Brain microvascular endothelial cell (primary cell): ENCODE measurements at regions not wholly inside any gene's neighbourhood (a gene's known extent, or its start where the extent isn't known, plus 50 kb on each side); places are given as distances from the start of the nearest gene placed in this dataset.

Experiments
- DNase-seq: peaks from one replicate; pipeline ENCODE4 v3.0.0-alpha.2; 2020
- H3K27ac ChIP-seq: fragments of 250-450 bp; sonication (Bioruptor Pico); 2 replicates; pipeline ENCODE4 v1.5.1; 2020; ENCODE audit warnings: mild to moderate bottlenecking, moderate library complexity
- H3K27me3 ChIP-seq: fragments of 250-450 bp; sonication (Bioruptor Pico); replicated peaks from 2 replicates; pipeline ENCODE4 v1.5.1; 2020; ENCODE audit warnings: mild to moderate bottlenecking
- H3K36me3 ChIP-seq: fragments of 250-450 bp; sonication (Bioruptor Pico); replicated peaks from 2 replicates; pipeline ENCODE4 v1.5.1; 2020; ENCODE audit warnings: mild to moderate bottlenecking
- H3K4me3 ChIP-seq: 2 replicates; pipeline ENCODE4 v1.5.1; 2011; ENCODE audit warnings: low read depth, mild to moderate bottlenecking, control low read depth, low read length, moderate library complexity
- in situ Hi-C: cut with HindIII; loops from 2 replicates; pipeline ENCODE4 v1.10.0; 2017; ENCODE audit warnings: low sequenced_read_pairs, low pct_ligation_motif_present
- TF ChIP-seq, protein P1 (sequence below): IDR thresholded peaks from 2 replicates; pipeline ENCODE4 v1.5.1; 2011; ENCODE audit warnings: low read depth, mild to moderate bottlenecking, moderate library complexity, low read length, control low read depth, inconsistent platforms; ENCODE audit errors: missing control alignments

DNA sequence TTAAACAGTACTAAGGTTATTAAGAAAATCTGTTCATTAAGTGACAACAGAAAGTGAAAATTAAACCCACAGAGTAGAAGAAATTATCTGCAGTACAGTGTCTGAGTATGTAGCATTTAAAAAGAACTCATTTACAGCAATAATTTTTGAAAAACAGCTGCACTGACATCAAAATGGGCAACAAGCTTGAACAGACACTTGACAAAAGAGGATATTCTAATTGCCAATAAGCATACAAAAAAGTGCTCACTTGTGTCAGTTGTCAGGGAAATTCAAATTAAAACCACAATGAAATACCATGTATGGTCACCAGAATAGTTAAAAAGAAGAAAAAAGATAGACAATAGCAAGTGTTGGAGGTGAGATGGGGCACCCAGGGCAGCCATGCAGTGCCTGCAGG is 93.3 kb upstream of the LINC01488 start:
- H3K27ac ChIP-seq = no peak overlapping the region
- no peak for DNase-seq
- in situ Hi-C loops = no loop called here
- H3K4me3 ChIP-seq = no peak overlapping the region
- H3K27me3 ChIP-seq = no peaks in the 10 kb centered on the region
- H3K36me3 ChIP-seq = no peaks in the 10 kb centered on the region
- TF ChIP-seq, protein P1, sequence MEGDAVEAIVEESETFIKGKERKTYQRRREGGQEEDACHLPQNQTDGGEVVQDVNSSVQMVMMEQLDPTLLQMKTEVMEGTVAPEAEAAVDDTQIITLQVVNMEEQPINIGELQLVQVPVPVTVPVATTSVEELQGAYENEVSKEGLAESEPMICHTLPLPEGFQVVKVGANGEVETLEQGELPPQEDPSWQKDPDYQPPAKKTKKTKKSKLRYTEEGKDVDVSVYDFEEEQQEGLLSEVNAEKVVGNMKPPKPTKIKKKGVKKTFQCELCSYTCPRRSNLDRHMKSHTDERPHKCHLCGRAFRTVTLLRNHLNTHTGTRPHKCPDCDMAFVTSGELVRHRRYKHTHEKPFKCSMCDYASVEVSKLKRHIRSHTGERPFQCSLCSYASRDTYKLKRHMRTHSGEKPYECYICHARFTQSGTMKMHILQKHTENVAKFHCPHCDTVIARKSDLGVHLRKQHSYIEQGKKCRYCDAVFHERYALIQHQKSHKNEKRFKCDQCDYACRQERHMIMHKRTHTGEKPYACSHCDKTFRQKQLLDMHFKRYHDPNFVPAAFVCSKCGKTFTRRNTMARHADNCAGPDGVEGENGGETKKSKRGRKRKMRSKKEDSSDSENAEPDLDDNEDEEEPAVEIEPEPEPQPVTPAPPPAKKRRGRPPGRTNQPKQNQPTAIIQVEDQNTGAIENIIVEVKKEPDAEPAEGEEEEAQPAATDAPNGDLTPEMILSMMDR = no peak

DNA sequence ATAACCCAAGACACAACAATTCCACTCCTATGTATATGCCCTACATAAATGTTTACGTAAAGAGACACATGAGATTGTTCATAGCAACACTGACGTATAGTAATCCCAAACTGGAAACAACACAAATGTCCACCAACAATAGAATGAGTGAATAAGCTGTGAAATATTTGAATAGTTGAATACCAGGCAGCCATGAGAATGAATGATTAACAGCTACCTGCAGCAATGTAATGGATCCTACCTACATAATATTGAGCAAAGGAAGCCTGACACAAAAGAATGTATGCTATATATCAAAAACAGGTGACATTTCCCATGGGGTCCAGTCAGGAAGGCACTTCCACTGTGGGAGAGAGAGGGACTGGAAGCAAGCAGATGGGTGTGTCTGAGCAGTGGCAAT is 92.8 kb upstream of the LINC01488 start:
- no peak for DNase-seq
- Histone ChIP-seq H3K36me3 (no peaks in the 10 kb centered on the region), H3K4me3 (no peak overlapping the region), H3K27ac (no peak overlapping the region), H3K27me3 (no peaks in the 10 kb centered on the region)
- TF ChIP-seq, protein P1 = no peak
- in situ Hi-C loops = no loop called here

DNA sequence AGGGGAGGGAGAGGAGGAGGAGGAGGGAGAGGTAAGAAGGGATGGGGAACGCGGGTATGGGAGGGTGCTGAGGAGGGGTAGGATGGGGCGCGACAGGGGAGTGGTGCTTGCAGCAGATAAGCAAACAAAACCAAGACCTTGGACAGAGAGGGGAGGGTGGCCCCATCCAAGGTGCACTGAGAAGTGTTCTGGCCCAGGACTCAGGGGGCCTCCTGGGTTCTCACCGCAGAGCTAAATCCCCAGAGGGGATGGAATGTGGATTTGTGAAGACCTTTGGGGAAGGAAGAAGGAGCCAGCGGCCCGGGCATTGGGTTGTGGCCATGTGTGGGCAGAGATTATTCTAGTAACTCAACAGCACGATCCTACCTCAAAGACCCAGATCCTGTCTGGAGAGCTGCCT is 90.9 kb upstream of the LINC01488 start:
- Histone ChIP-seq H3K4me3 (no peak overlapping the region), H3K36me3 (no peaks in the 10 kb centered on the region), H3K27ac (no peak overlapping the region), H3K27me3 (no peaks in the 10 kb centered on the region)
- no peak for DNase-seq
- TF ChIP-seq, protein P1 = no peak
- in situ Hi-C loops = no loop called here

DNA sequence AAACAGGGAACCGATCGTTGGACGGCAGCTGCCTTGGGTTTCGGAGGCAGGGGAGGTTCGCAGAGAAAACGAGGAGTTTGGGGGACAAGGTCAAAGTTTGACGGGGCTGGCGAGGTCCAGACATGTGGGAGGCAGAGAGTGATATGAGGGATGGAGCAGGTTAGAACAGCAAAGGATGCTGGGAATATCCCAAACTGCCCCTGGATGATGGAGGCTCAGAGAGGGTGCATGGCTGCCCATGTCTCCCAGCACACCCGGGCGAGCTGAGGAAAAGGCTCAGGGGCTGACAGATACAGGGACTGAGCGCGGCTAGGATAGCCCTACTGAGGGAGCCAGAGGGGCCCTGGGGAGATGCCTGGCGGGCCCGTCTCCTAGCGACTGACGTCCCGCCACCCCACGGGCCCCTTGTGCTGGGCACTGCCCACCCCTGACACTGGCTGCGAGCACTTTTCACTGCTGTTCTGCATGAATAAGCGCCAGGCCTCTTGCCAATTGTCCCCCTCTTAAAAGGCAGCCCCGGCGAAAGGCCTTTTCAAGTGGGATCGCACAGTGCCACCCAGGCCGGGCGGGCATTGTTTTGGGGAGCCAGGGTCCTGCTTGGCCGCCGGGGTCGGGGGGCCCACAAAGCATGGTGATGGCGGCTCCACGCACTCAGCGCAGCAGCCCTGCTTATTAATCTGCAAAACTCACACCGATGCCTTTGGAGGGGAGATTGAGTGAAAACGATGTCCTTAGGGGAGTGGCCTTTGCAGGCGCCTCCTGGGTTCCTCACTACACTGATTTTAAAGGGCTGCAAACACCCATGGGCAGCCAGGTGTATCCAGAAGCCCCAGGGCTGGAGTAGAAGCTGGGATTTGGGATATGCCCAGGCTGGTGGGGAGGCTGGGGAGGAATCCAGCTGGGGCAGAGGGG is 90.0 kb upstream of the LINC01488 start:
- H3K36me3 ChIP-seq = no peaks in the 10 kb centered on the region
- no peaks in the 10 kb centered on the region for H3K27me3 ChIP-seq
- no peak overlapping the region for H3K4me3 ChIP-seq
- in situ Hi-C loops = no loop called here
- H3K27ac ChIP-seq = no peak overlapping the region
- no peak for DNase-seq
- TF ChIP-seq, protein P1 = no peak

DNA sequence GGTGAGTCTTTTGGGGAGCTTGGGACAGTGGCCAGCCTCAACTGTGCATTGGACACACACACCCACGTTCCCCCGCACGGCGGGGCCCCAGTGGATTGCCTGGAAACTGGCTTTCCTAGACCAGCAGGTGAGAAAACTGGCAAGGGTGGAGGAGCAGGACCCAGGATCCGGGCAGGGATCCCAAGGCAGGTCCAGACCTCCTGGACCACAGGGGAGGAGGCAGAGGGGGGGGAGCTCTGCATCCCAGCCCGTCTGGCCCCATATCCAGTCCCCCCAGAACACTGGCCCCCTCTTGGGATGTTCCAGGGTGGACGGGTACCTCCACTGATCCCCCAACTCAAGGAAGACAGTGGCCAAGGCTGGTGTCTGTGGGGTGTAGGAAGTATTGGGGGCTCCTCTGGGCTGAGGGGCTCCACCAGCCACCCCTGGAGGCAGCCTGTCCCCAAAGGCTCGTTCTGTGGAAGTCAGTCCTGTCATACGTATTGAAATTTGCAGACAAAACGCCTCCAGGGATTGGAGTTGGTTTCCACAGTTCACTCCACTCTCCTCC is 89.3 kb upstream of the LINC01488 start:
- Histone ChIP-seq H3K4me3 (no peak overlapping the region), H3K36me3 (no peaks in the 10 kb centered on the region), H3K27me3 (no peaks in the 10 kb centered on the region), H3K27ac (no peak overlapping the region)
- DNase-seq = no peak
- in situ Hi-C loops = no loop called here
- TF ChIP-seq, protein P1 = no peak
